Calu3 (cell line): ENCODE measurements at regions not wholly inside any gene's neighbourhood (a gene's known extent, or its start where the extent isn't known, plus 50 kb on each side); places are given as distances from the start of the nearest gene placed in this dataset.

Experiments
- BruUV-seq: library from RNA; stranded (reverse); fragments of 400-500 nt; replicated peaks from 2 replicates; lab custom pipeline; 2021; lab: Mats Ljungman, UMichigan
- CTCF ChIA-PET: fragments of 300-600 bp; sonication (Branson Sonifier 250); formaldehyde crosslinking; loops from one replicate; lab custom pipeline; 2022; ENCODE audit warnings: antibody characterized with exemption; lab: Charles Lee
- DNase-seq: peaks from one replicate; pipeline ENCODE4 v3.0.0; 2022
- H3K27ac Mint-ChIP-seq: one replicate; pipeline ENCODE4 v1.8.0; 2022; ENCODE audit warnings: mixed read lengths; ENCODE audit not compliant: unreplicated experiment
- H3K27me3 Mint-ChIP-seq: one replicate; pipeline ENCODE4 v1.8.0; 2022; ENCODE audit warnings: mixed read lengths; ENCODE audit not compliant: unreplicated experiment
- H3K36me3 Mint-ChIP-seq: one replicate; pipeline ENCODE4 v1.8.0; 2022; ENCODE audit warnings: mild to moderate bottlenecking, moderate library complexity, mixed read lengths; ENCODE audit not compliant: insufficient read depth, unreplicated experiment
- H3K4me1 Mint-ChIP-seq: one replicate; pipeline ENCODE4 v1.8.0; 2022; ENCODE audit warnings: mild to moderate bottlenecking, low read depth, mixed read lengths; ENCODE audit not compliant: unreplicated experiment
- H3K4me3 Mint-ChIP-seq: one replicate; pipeline ENCODE4 v1.8.0; 2022; ENCODE audit warnings: mild to moderate bottlenecking, low read depth, moderate library complexity, mixed read lengths; ENCODE audit not compliant: unreplicated experiment
- H3K9me3 Mint-ChIP-seq: one replicate; pipeline ENCODE4 v1.8.0; 2022; ENCODE audit warnings: low read depth, mixed read lengths; ENCODE audit not compliant: unreplicated experiment
- intact Hi-C: fragments of 100-400 bp; cut with micrococcal nuclease; formaldehyde crosslinking; loops from one replicate; pipeline ENCODE4 v1.10.0; 2022; ENCODE audit not compliant: unreplicated experiment
- TF ChIP-seq, protein P1 (sequence below): fragments of 200-600 bp; IDR thresholded peaks from one replicate; pipeline ENCODE4 v1.8.0; 2022; ENCODE audit warnings: antibody characterized with exemption; ENCODE audit not compliant: unreplicated experiment

GRCh38 chr9:29325894-29326293, 1752.6 kb upstream of the C9orf72 start:
- CTCF ChIA-PET, result no interaction called here
- no peak for DNase-seq
- TF ChIP-seq, protein P1, sequence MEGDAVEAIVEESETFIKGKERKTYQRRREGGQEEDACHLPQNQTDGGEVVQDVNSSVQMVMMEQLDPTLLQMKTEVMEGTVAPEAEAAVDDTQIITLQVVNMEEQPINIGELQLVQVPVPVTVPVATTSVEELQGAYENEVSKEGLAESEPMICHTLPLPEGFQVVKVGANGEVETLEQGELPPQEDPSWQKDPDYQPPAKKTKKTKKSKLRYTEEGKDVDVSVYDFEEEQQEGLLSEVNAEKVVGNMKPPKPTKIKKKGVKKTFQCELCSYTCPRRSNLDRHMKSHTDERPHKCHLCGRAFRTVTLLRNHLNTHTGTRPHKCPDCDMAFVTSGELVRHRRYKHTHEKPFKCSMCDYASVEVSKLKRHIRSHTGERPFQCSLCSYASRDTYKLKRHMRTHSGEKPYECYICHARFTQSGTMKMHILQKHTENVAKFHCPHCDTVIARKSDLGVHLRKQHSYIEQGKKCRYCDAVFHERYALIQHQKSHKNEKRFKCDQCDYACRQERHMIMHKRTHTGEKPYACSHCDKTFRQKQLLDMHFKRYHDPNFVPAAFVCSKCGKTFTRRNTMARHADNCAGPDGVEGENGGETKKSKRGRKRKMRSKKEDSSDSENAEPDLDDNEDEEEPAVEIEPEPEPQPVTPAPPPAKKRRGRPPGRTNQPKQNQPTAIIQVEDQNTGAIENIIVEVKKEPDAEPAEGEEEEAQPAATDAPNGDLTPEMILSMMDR, result no peak
- BruUV-seq, result no TSS peak
- no peaks in the 10 kb centered on the region for H3K36me3 Mint-ChIP-seq
- H3K27ac Mint-ChIP-seq, result no peak overlapping the region
- H3K4me3 Mint-ChIP-seq, result no peak overlapping the region
- no peaks in the 10 kb centered on the region for H3K27me3 Mint-ChIP-seq
- H3K9me3 Mint-ChIP-seq, result peaks cover 2% of the 10 kb centered on the region
- no peaks in the 10 kb centered on the region for H3K4me1 Mint-ChIP-seq
- intact Hi-C loops, result no loop called here

- no peaks in the 10 kb centered on the region for H3K27me3 Mint-ChIP-seq
- no peak overlapping the region for H3K4me3 Mint-ChIP-seq
- peak overlapping the region; percentile 6 for H3K27ac Mint-ChIP-seq
- intact Hi-C loops, result no loop called here
- DNase-seq, result no peak
- TF ChIP-seq, protein P1, result no peak
- no peaks in the 10 kb centered on the region for H3K36me3 Mint-ChIP-seq
- H3K4me1 Mint-ChIP-seq, result peaks cover 9% of the 10 kb centered on the region
- no TSS peak for BruUV-seq
- H3K9me3 Mint-ChIP-seq, result no peaks in the 10 kb centered on the region
- CTCF ChIA-PET, result no interaction called here
Measured at GRCh38 chr9:29332789-29333188, 1759.5 kb upstream of the C9orf72 start.

GRCh38 chr9:29336281-29336680, 1763.0 kb upstream of the C9orf72 start:
- no peak overlapping the region for H3K4me3 Mint-ChIP-seq
- intact Hi-C loops, result no loop called here
- no TSS peak for BruUV-seq

GRCh38 chr9:29339387-29339786, 1766.1 kb upstream of the C9orf72 start:
- no peak overlapping the region for H3K27ac Mint-ChIP-seq

More at GRCh38 chr9:29336281-29336680, 1763.0 kb upstream of the C9orf72 start:
- H3K27me3 Mint-ChIP-seq, result no peaks in the 10 kb centered on the region
- H3K9me3 Mint-ChIP-seq, result no peaks in the 10 kb centered on the region
- CTCF ChIA-PET, result no interaction called here
- no peak for DNase-seq
- TF ChIP-seq, protein P1, result no peak
- no peaks in the 10 kb centered on the region for H3K36me3 Mint-ChIP-seq
- no peak overlapping the region for H3K27ac Mint-ChIP-seq
- H3K4me1 Mint-ChIP-seq, result peaks cover 9% of the 10 kb centered on the region

More at GRCh38 chr9:29339387-29339786, 1766.1 kb upstream of the C9orf72 start:
- H3K27me3 Mint-ChIP-seq, result no peaks in the 10 kb centered on the region
- H3K9me3 Mint-ChIP-seq, result no peaks in the 10 kb centered on the region
- H3K4me3 Mint-ChIP-seq, result no peak overlapping the region
- TF ChIP-seq, protein P1, result no peak
- no peaks in the 10 kb centered on the region for H3K4me1 Mint-ChIP-seq
- BruUV-seq, result no TSS peak
- intact Hi-C loops, result no loop called here
- DNase-seq, result no peak
- H3K36me3 Mint-ChIP-seq, result no peaks in the 10 kb centered on the region
- CTCF ChIA-PET, result no interaction called here
